ENCODE measurements at regions not wholly inside any gene's neighbourhood (a gene's known extent, or its start where the extent isn't known, plus 50 kb on each side); places are given as distances from the start of the nearest gene placed in this dataset.

DNA sequence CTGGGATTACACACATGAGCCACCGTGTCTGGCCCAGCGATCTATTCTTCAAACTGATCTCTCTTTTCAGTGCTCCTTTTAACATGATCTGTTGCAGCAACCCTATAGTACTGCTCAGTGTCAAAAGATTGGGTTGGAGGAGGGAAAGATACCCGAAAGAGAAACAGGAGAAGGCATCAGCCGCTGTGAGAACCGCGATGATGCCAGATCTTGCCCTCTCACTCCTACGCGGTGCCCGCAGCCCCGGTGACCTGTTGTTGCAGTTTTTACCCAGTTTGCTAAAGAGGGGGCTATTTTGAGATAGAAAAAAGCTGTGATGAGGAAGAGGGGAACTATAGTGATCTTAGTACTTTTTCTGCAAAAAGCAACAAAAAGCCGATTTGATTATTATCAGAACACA, 335.5 kb downstream of the KCNS3 start:
- TF ChIP-seq, protein P1, sequence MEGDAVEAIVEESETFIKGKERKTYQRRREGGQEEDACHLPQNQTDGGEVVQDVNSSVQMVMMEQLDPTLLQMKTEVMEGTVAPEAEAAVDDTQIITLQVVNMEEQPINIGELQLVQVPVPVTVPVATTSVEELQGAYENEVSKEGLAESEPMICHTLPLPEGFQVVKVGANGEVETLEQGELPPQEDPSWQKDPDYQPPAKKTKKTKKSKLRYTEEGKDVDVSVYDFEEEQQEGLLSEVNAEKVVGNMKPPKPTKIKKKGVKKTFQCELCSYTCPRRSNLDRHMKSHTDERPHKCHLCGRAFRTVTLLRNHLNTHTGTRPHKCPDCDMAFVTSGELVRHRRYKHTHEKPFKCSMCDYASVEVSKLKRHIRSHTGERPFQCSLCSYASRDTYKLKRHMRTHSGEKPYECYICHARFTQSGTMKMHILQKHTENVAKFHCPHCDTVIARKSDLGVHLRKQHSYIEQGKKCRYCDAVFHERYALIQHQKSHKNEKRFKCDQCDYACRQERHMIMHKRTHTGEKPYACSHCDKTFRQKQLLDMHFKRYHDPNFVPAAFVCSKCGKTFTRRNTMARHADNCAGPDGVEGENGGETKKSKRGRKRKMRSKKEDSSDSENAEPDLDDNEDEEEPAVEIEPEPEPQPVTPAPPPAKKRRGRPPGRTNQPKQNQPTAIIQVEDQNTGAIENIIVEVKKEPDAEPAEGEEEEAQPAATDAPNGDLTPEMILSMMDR (IDR thresholded peaks at IDR 0.05; ENCODE audit: extremely low read depth in 1 of 2, insufficient read depth in 1 of 2, low read depth in 1 of 2, low read length in 2 of 2), result no peak
- no peak for TF ChIP-seq POLR2A (IDR thresholded peaks at IDR 0.05; ENCODE audit: low read depth, low read length)
- no peak for TF ChIP-seq JUN (IDR thresholded peaks at IDR 0.05; ENCODE audit: borderline replicate concordance, insufficient read depth, insufficient read length, low read depth)
- no peak for TF ChIP-seq POLR2AphosphoS5 (IDR thresholded peaks at IDR 0.05; ENCODE audit: insufficient read depth, low read depth, low read length)

All from endothelial cell of umbilical vein (primary cell).